Mucosa of stomach (tissue), 1 donor: ENCODE measurements at regions not wholly inside any gene's neighbourhood (a gene's known extent, or its start where the extent isn't known, plus 50 kb on each side); places are given as distances from the start of the nearest gene placed in this dataset.

ENCODE experiments used
- H3K27me3 ChIP-seq: one replicate; pipeline ENCODE4 v1.7.0; 2013; ENCODE audit warnings: mild to moderate bottlenecking, low read length; ENCODE audit not compliant: control insufficient read depth, insufficient read depth
- H3K36me3 ChIP-seq: one replicate; pipeline ENCODE4 v1.7.0; 2013; ENCODE audit warnings: low read length; ENCODE audit not compliant: control insufficient read depth, insufficient read depth
- H3K4me1 ChIP-seq: one replicate; pipeline ENCODE4 v1.7.0; 2013; ENCODE audit warnings: mild to moderate bottlenecking, low read length; ENCODE audit not compliant: control insufficient read depth, insufficient read depth
- H3K4me3 ChIP-seq: one replicate; pipeline ENCODE4 v1.7.0; 2013; ENCODE audit warnings: low read length
- H3K9ac ChIP-seq: one replicate; pipeline ENCODE4 v1.7.0; 2013; ENCODE audit warnings: mild to moderate bottlenecking, low read length, moderate library complexity
- H3K9me3 ChIP-seq: one replicate; pipeline ENCODE4 v1.7.0; 2013; ENCODE audit warnings: mild to moderate bottlenecking, low read length, moderate library complexity; ENCODE audit not compliant: control insufficient read depth
- donor health status: Pancreatic carcinoma.

- Histone ChIP-seq H3K36me3 (no peaks in the 10 kb centered on the region), H3K4me1 (peaks cover 6% of the 10 kb centered on the region), H3K9ac (no peak overlapping the region), H3K4me3 (no peak overlapping the region), H3K27me3 (no peaks in the 10 kb centered on the region), H3K9me3 (no peaks in the 10 kb centered on the region)
Measured at GRCh38 chr2:128589681-128590080, 271.0 kb upstream of the HS6ST1 start.

- no peaks in the 10 kb centered on the region for H3K27me3 ChIP-seq
- no peak overlapping the region for H3K9ac ChIP-seq
- peaks cover 14% of the 10 kb centered on the region for H3K4me1 ChIP-seq
- no peak overlapping the region for H3K4me3 ChIP-seq
- no peaks in the 10 kb centered on the region for H3K36me3 ChIP-seq
- H3K9me3 ChIP-seq: no peaks in the 10 kb centered on the region
Measured at GRCh38 chr2:128590309-128591021, 271.8 kb upstream of the HS6ST1 start.

- H3K4me3 ChIP-seq: no peak overlapping the region
- no peaks in the 10 kb centered on the region for H3K27me3 ChIP-seq
- H3K9me3 ChIP-seq: no peaks in the 10 kb centered on the region
- H3K9ac ChIP-seq: no peak overlapping the region
- peaks cover 16% of the 10 kb centered on the region for H3K4me1 ChIP-seq
- H3K36me3 ChIP-seq: no peaks in the 10 kb centered on the region
Measured at GRCh38 chr2:128591022-128591860, 272.6 kb upstream of the HS6ST1 start.

GRCh38 chr2:128591861-128592822 is 273.5 kb upstream of the HS6ST1 start:
- Histone ChIP-seq H3K9me3 (no peaks in the 10 kb centered on the region), H3K4me3 (no peak overlapping the region), H3K27me3 (no peaks in the 10 kb centered on the region), H3K9ac (no peak overlapping the region), H3K36me3 (no peaks in the 10 kb centered on the region), H3K4me1 (peaks cover 16% of the 10 kb centered on the region)

- peaks cover 16% of the 10 kb centered on the region for H3K4me1 ChIP-seq
- no peak overlapping the region for H3K4me3 ChIP-seq
- no peaks in the 10 kb centered on the region for H3K36me3 ChIP-seq
- no peak overlapping the region for H3K9ac ChIP-seq
- no peaks in the 10 kb centered on the region for H3K9me3 ChIP-seq
- no peaks in the 10 kb centered on the region for H3K27me3 ChIP-seq
Measured at GRCh38 chr2:128593518-128593878, 274.8 kb upstream of the HS6ST1 start.

DNA sequence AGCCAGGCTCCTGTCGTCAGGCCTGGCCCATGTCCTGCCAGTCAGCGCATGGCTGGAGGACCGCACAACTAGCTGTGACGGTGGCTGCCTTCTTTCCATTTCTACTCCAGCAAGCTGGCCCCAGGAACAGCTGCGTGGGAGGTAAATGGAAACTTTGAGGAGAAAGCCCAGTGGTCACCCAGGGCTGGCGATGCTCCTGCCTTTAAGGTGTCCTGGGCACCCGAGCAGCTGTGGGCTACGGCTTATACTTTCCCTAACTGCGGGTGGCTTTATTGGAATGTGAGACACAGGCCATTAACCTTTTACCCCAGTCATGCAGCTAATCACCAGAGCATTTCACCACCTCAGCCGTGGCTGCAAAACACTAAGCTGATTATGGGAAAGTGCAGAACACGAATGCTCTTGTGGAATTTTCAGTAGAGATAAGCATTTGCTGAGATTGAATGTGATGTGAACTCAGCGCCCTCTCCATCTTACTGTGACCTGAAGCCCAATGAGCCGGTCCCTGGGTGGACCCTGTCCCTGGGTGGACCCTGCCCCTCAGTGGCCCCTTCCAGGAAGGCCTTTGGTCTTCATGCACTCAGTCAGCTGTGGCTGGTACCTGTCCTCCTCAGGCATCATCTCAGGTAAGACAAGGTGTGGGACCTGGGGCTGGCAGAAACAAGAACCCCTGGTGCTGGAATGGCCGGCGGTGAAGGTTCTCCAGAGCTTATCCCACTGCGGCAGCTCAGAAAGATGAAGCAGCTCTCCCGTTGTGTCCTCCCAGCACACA is 275.4 kb upstream of the HS6ST1 start:
- Histone ChIP-seq H3K9me3 (no peaks in the 10 kb centered on the region), H3K36me3 (no peaks in the 10 kb centered on the region), H3K4me1 (peaks cover 16% of the 10 kb centered on the region)

GRCh38 chr2:128594651-128594910 is 275.9 kb upstream of the HS6ST1 start:
- no peak overlapping the region for H3K4me3 ChIP-seq

More for the DNA sequence above, 275.4 kb upstream of the HS6ST1 start:
- Histone ChIP-seq H3K9ac (no peak overlapping the region), H3K27me3 (no peaks in the 10 kb centered on the region), H3K4me3 (no peak overlapping the region)

DNA sequence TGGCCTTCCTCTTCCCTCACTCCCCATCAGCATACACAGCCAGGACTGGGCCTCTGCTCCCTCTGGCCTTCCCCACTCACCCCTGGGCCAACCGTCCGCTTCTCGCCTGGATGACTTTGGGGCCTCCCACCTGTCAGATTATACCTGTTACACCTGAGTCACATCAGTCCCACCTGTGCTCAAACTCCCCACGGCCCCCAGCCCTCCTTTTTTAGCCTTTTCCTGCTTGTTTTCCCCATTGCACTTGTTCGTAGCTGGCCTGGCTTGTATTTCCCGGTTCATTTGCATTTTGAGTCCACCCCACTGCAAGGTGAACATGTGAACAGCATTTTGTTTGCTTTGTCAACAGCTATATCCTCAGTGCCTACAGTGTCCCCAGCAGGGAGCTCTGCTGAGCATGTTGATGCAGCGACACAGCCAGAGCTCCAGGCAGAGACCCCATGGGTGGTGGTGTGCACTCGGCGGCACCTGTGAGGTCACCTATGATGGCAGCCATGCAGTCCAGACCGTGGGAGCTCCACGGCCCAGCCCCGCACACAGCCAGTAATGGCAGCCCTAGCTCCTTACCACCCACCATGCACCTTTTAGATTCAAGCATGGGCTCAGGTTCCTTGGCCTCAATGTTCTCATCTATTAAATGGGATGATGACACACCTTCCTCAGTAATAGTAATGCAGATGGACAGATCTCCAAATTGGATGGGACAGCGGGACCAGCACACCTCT is 276.4 kb upstream of the HS6ST1 start:
- no peak overlapping the region for H3K9ac ChIP-seq
- H3K36me3 ChIP-seq: no peaks in the 10 kb centered on the region
- peaks cover 16% of the 10 kb centered on the region for H3K4me1 ChIP-seq
- H3K27me3 ChIP-seq: no peaks in the 10 kb centered on the region
- H3K4me3 ChIP-seq: no peak overlapping the region
- H3K9me3 ChIP-seq: no peaks in the 10 kb centered on the region

More at GRCh38 chr2:128594651-128594910, 275.9 kb upstream of the HS6ST1 start:
- Histone ChIP-seq H3K9me3 (no peaks in the 10 kb centered on the region), H3K36me3 (no peaks in the 10 kb centered on the region), H3K9ac (no peak overlapping the region), H3K4me1 (peaks cover 16% of the 10 kb centered on the region), H3K27me3 (no peaks in the 10 kb centered on the region)

DNA sequence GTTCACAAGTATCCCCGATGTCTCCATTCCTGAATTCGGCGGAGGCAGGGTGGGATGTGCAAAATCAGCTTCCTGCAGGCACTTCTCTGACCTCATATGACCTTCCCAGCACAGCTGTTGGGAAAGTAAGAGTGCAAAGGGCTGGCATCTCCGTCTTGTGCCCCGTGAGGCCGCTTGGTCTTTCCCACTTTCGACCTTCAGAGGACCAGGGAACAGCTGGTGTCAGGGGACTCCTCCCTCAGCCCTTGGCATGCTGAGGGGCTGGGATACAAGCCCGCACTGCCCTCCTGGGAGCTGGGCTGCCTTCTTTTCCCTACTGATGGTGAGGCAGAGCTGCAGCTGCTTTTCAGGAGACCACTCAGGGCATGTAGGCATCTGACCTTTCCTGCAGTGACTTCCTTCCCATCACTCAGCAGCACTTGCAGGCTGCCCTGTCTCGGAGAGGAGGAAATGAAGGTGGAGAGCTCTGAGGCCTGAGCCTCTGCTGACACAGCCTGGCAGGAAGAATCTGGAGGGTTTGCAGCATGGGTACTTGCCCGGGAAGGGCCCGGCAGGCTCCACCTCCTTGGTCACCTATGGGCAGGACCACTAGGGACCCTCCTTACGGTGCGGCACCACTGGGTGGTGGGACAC is 277.2 kb upstream of the HS6ST1 start:
- Histone ChIP-seq H3K27me3 (no peaks in the 10 kb centered on the region), H3K4me1 (peaks cover 16% of the 10 kb centered on the region), H3K9me3 (no peaks in the 10 kb centered on the region), H3K9ac (no peak overlapping the region), H3K4me3 (no peak overlapping the region), H3K36me3 (no peaks in the 10 kb centered on the region)

GRCh38 chr2:128596396-128597120 is 277.9 kb upstream of the HS6ST1 start:
- no peak overlapping the region for H3K4me3 ChIP-seq
- H3K9me3 ChIP-seq: no peaks in the 10 kb centered on the region
- no peaks in the 10 kb centered on the region for H3K27me3 ChIP-seq
- no peak overlapping the region for H3K9ac ChIP-seq
- H3K36me3 ChIP-seq: no peaks in the 10 kb centered on the region
- peaks cover 16% of the 10 kb centered on the region for H3K4me1 ChIP-seq
